Trophoblast cell (in vitro differentiated cells and primary cell): ENCODE measurements at regions not wholly inside any gene's neighbourhood (a gene's known extent, or its start where the extent isn't known, plus 50 kb on each side); places are given as distances from the start of the nearest gene placed in this dataset.

Experiments
- DNase-seq, 2 donors: peaks; one replicate each; pipeline ENCODE4 v3.0.0-alpha.2; 2016
- H2AFZ ChIP-seq: 2 replicates; pipeline ENCODE4 v1.6.1; 2013; ENCODE audit warnings: low read length, moderate library complexity, mild to moderate bottlenecking; ENCODE audit not compliant: insufficient read depth, poor library complexity
- H2AK5ac ChIP-seq: 2 replicates; pipeline ENCODE4 v1.6.1; 2013; ENCODE audit warnings: mild to moderate bottlenecking, low read length
- H2BK120ac ChIP-seq: 2 replicates; pipeline ENCODE4 v1.6.1; 2013; ENCODE audit warnings: low read length, mild to moderate bottlenecking, moderate library complexity; ENCODE audit not compliant: insufficient read depth, poor library complexity
- H2BK12ac ChIP-seq: 2 replicates; pipeline ENCODE4 v1.6.1; 2013; ENCODE audit warnings: mild to moderate bottlenecking, low read length, moderate library complexity
- H2BK5ac ChIP-seq: 2 replicates; pipeline ENCODE4 v1.6.1; 2013; ENCODE audit warnings: low read length, low read depth, moderate library complexity, mild to moderate bottlenecking; ENCODE audit not compliant: poor library complexity
- H3K14ac ChIP-seq: 2 replicates; pipeline ENCODE4 v1.6.1; 2013; ENCODE audit warnings: mild to moderate bottlenecking, low read length
- H3K18ac ChIP-seq: 2 replicates; pipeline ENCODE4 v1.6.1; 2013; ENCODE audit warnings: mild to moderate bottlenecking, low read length
- H3K23ac ChIP-seq: 2 replicates; pipeline ENCODE4 v1.6.1; 2013; ENCODE audit warnings: low read length
- H3K27ac ChIP-seq: 2 replicates; pipeline ENCODE4 v1.5.1; 2013; ENCODE audit warnings: low read depth, mild to moderate bottlenecking, inconsistent platforms, low read length, moderate library complexity
- H3K27me3 ChIP-seq: 2 replicates; pipeline ENCODE4 v1.6.1; 2013; ENCODE audit warnings: inconsistent platforms, mild to moderate bottlenecking, low read length, moderate library complexity; ENCODE audit not compliant: insufficient read depth
- H3K36me3 ChIP-seq, 2 experiments: 1 replicate in 1 of 2; 2 replicates in 1 of 2; pipeline ENCODE4 v1.6.1; 2013; ENCODE audit warnings: low read length in 2 of 2, mild to moderate bottlenecking in 2 of 2, moderate library complexity in 1 of 2; ENCODE audit not compliant: insufficient read depth in 2 of 2, control insufficient read depth in 1 of 2
- H3K4ac ChIP-seq: 2 replicates; pipeline ENCODE4 v1.6.1; 2013; ENCODE audit warnings: low read depth, mild to moderate bottlenecking, low read length, moderate library complexity
- H3K4me1 ChIP-seq, 2 experiments: 1 replicate in 1 of 2; 2 replicates in 1 of 2; pipeline ENCODE4 v1.6.1; 2013; ENCODE audit warnings: low read length in 2 of 2, mild to moderate bottlenecking in 2 of 2, moderate library complexity in 1 of 2; ENCODE audit not compliant: insufficient read depth in 2 of 2, control insufficient read depth in 1 of 2
- H3K4me2 ChIP-seq: 2 replicates; pipeline ENCODE4 v1.6.1; 2013; ENCODE audit warnings: inconsistent platforms, mild to moderate bottlenecking, low read length, moderate library complexity
- H3K4me3 ChIP-seq: 2 replicates; pipeline ENCODE4 v1.5.1; 2013; ENCODE audit warnings: mild to moderate bottlenecking, low read depth, low read length, inconsistent platforms
- H3K79me1 ChIP-seq: one replicate; pipeline ENCODE4 v1.6.1; 2013; ENCODE audit warnings: low read length
- H3K79me2 ChIP-seq: 2 replicates; pipeline ENCODE4 v1.6.1; 2013; ENCODE audit warnings: low read length, mild to moderate bottlenecking; ENCODE audit not compliant: control insufficient read depth, insufficient read depth, poor library complexity
- H3K9ac ChIP-seq: 2 replicates; pipeline ENCODE4 v1.6.1; 2013; ENCODE audit warnings: mild to moderate bottlenecking, low read length
- H3K9me3 ChIP-seq: 2 replicates; pipeline ENCODE4 v1.6.1; 2013; ENCODE audit warnings: low read depth, mild to moderate bottlenecking, control low read depth, inconsistent platforms, low read length; ENCODE audit not compliant: insufficient read depth
- H4K12ac ChIP-seq: 2 replicates; pipeline ENCODE4 v1.6.1; 2013; ENCODE audit warnings: low read depth, mild to moderate bottlenecking, low read length, moderate library complexity
- H4K8ac ChIP-seq: 2 replicates; pipeline ENCODE4 v1.6.1; 2013; ENCODE audit warnings: low read depth, mild to moderate bottlenecking, low read length, moderate library complexity
- H4K91ac ChIP-seq: one replicate; pipeline ENCODE4 v1.6.1; 2013; ENCODE audit warnings: low read depth, mild to moderate bottlenecking, low read length, moderate library complexity
- WGBS: extraction: QIAGEN DNeasy Blood & Tissue Kit; methylation state at CpG from one replicate; pipeline ENCODE4 v1.1.7; 2013; ENCODE audit warnings: missing lambda C conversion rate; ENCODE audit not compliant: insufficient read length, insufficient coverage; ENCODE audit errors: extremely low coverage; 5-methylcytosine and 5-hydroxymethylcytosine counted together

DNA sequence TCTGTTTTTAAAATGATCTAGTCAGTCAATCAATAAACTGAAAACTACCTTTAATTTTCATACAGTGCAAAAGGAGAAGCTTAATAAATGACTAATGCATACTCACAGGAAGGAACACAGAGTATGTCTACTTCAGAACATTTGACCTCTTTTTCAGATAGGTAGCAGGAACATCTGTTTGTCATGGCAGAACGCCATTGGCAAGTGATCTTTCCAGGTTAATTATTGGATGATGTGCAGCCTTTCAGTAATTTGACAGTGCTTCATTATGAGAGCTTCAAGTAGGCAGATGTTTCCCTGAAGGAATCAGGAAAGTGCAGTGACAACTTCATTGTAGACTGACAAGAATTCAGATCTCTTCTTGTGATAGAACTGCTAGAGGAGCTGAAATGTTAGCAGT lies 325.0 kb downstream of the OTOL1 start:
- peak in 1 of 2 donors; percentile 53 for DNase-seq
- Histone ChIP-seq H2BK120ac (no peak overlapping the region), H3K18ac (no peak overlapping the region), H3K79me1 (no peaks in the 10 kb centered on the region), H2BK5ac (no peak overlapping the region), H2BK12ac (no peak overlapping the region), H3K27ac (no peak overlapping the region), H3K9ac (no peak overlapping the region), H3K4me2 (no peak overlapping the region), H2AK5ac (no peak overlapping the region), H3K36me3 (no peaks in the 10 kb centered on the region), H3K27me3 (no peaks in the 10 kb centered on the region), H3K9me3 (no peaks in the 10 kb centered on the region), H3K4me1 (no peaks in the 10 kb centered on the region), H4K12ac (no peak overlapping the region), H2AFZ (no peak overlapping the region), H3K14ac (no peak overlapping the region), H3K23ac (no peak overlapping the region), H4K91ac (no peak overlapping the region), H3K79me2 (no peaks in the 10 kb centered on the region), H4K8ac (no peak overlapping the region), H3K4ac (no peak overlapping the region), H3K4me3 (no peak overlapping the region)
- WGBS = no CpG with 5 or more reads among the region's 1 CpG

- no peaks in the 10 kb centered on the region for H3K4me1 ChIP-seq
- no peak overlapping the region for H4K91ac ChIP-seq
- H3K79me1 ChIP-seq = no peaks in the 10 kb centered on the region
- H3K27me3 ChIP-seq = no peaks in the 10 kb centered on the region
- H2BK5ac ChIP-seq = no peak overlapping the region
- no peak overlapping the region for H3K4me2 ChIP-seq
- H3K9me3 ChIP-seq = no peaks in the 10 kb centered on the region
- no peaks in the 10 kb centered on the region for H3K36me3 ChIP-seq
- H4K12ac ChIP-seq = no peak overlapping the region
- no peak overlapping the region for H4K8ac ChIP-seq
- no peak overlapping the region for H3K23ac ChIP-seq
- H2AK5ac ChIP-seq = no peak overlapping the region
- no peak overlapping the region for H3K14ac ChIP-seq
- H3K18ac ChIP-seq = no peak overlapping the region
- no peak overlapping the region for H3K9ac ChIP-seq
- H2BK12ac ChIP-seq = no peak overlapping the region
- H3K4ac ChIP-seq = no peak overlapping the region
- no peak overlapping the region for H3K27ac ChIP-seq
- H2BK120ac ChIP-seq = no peak overlapping the region
- WGBS = no CpG with 5 or more reads among the region's 3 CpGs
- H3K4me3 ChIP-seq = no peak overlapping the region
- DNase-seq = peak in 1 of 2 donors; percentile 44
- no peaks in the 10 kb centered on the region for H3K79me2 ChIP-seq
- H2AFZ ChIP-seq = no peak overlapping the region
Measured at GRCh38 chr3:161822291-161822690, 325.7 kb downstream of the OTOL1 start.

GRCh38 chr3:161823910-161824309 lies 327.3 kb downstream of the OTOL1 start:
- Histone ChIP-seq H3K23ac (no peak overlapping the region), H2AK5ac (no peak overlapping the region), H3K4me3 (no peak overlapping the region), H3K9me3 (no peaks in the 10 kb centered on the region), H3K27me3 (no peaks in the 10 kb centered on the region), H2AFZ (no peak overlapping the region), H3K79me2 (no peaks in the 10 kb centered on the region), H2BK120ac (no peak overlapping the region), H3K27ac (no peak overlapping the region), H4K12ac (no peak overlapping the region), H3K36me3 (no peaks in the 10 kb centered on the region), H3K4ac (no peak overlapping the region), H3K4me1 (no peaks in the 10 kb centered on the region), H4K8ac (no peak overlapping the region), H3K18ac (no peak overlapping the region), H2BK12ac (no peak overlapping the region), H3K4me2 (no peak overlapping the region), H4K91ac (no peak overlapping the region), H2BK5ac (no peak overlapping the region), H3K14ac (no peak overlapping the region), H3K9ac (no peak overlapping the region), H3K79me1 (no peaks in the 10 kb centered on the region)
- WGBS = no CpG with 5 or more reads among the region's 3 CpGs
- no peak for DNase-seq

DNA sequence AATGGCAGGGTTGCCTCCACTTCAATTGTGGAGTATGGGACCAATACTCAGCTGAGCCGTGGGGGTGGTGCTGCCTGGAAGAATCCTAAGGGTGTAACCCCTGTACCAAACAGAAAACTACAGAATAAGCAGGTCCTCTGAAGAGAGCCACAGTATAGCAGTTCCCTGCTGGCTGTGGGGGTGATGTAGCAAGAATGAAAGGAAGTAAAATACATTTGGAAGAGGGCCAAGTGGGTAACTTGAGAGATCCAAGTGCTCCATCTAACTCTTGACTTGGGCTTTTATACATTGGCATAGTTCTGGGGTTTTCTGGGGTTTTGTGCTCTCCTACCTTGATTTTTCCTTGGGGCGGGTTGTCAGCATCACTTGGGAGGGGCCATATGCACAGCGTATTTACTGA lies 341.4 kb downstream of the OTOL1 start:
- H3K9ac ChIP-seq = no peak overlapping the region
- no peak overlapping the region for H3K27ac ChIP-seq
- no peak overlapping the region for H3K18ac ChIP-seq
- no peak overlapping the region for H3K23ac ChIP-seq
- H2AFZ ChIP-seq = no peak overlapping the region
- no peak overlapping the region for H3K4ac ChIP-seq
- WGBS = no CpG with 5 or more reads among the region's 3 CpGs
- no peaks in the 10 kb centered on the region for H3K27me3 ChIP-seq
- H3K36me3 ChIP-seq = no peaks in the 10 kb centered on the region
- no peak overlapping the region for H4K8ac ChIP-seq
- DNase-seq = no peak
- no peak overlapping the region for H4K91ac ChIP-seq
- H3K4me1 ChIP-seq = no peaks in the 10 kb centered on the region
- no peak overlapping the region for H3K4me2 ChIP-seq
- no peak overlapping the region for H4K12ac ChIP-seq
- no peak overlapping the region for H3K14ac ChIP-seq
- no peak overlapping the region for H3K4me3 ChIP-seq
- H3K79me2 ChIP-seq = no peaks in the 10 kb centered on the region
- no peaks in the 10 kb centered on the region for H3K79me1 ChIP-seq
- no peaks in the 10 kb centered on the region for H3K9me3 ChIP-seq
- H2BK120ac ChIP-seq = no peak overlapping the region
- H2AK5ac ChIP-seq = no peak overlapping the region
- no peak overlapping the region for H2BK12ac ChIP-seq
- no peak overlapping the region for H2BK5ac ChIP-seq
